ENCODE measurements at regions not wholly inside any gene's neighbourhood (a gene's known extent, or its start where the extent isn't known, plus 50 kb on each side); places are given as distances from the start of the nearest gene placed in this dataset.

- TF ChIP-seq EP300 (IDR thresholded peaks at IDR 0.05) (no peak), POLR2A (IDR thresholded peaks at IDR 0.05; ENCODE audit: low read length) (no peak), CTCF (IDR thresholded peaks at IDR 0.05) (no peak), KDM5A (IDR thresholded peaks at IDR 0.05) (no peak), MAX (IDR thresholded peaks at IDR 0.05) (no peak), NFE2L2 (conservative IDR thresholded peaks at IDR 0.05; ENCODE audit: low read length) (no peak), CHD4 (IDR thresholded peaks at IDR 0.05; ENCODE audit: borderline replicate concordance) (no peak)
Observed at GRCh38 chr2:179332903-179333302, 68.3 kb upstream of the SESTD1 start.

Data from A549 (cell line).